ENCODE measurements at regions not wholly inside any gene's neighbourhood (a gene's known extent, or its start where the extent isn't known, plus 50 kb on each side); places are given as distances from the start of the nearest gene placed in this dataset.

GRCh38 chr3:30203301-30203700, 403.1 kb upstream of the TGFBR2 start:
- TF ChIP-seq, protein P1, sequence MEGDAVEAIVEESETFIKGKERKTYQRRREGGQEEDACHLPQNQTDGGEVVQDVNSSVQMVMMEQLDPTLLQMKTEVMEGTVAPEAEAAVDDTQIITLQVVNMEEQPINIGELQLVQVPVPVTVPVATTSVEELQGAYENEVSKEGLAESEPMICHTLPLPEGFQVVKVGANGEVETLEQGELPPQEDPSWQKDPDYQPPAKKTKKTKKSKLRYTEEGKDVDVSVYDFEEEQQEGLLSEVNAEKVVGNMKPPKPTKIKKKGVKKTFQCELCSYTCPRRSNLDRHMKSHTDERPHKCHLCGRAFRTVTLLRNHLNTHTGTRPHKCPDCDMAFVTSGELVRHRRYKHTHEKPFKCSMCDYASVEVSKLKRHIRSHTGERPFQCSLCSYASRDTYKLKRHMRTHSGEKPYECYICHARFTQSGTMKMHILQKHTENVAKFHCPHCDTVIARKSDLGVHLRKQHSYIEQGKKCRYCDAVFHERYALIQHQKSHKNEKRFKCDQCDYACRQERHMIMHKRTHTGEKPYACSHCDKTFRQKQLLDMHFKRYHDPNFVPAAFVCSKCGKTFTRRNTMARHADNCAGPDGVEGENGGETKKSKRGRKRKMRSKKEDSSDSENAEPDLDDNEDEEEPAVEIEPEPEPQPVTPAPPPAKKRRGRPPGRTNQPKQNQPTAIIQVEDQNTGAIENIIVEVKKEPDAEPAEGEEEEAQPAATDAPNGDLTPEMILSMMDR (IDR thresholded peaks at IDR 0.05) = no peak
- Histone ChIP-seq H3K9me3 (no peaks in the 10 kb centered on the region), H3K27ac (no peak overlapping the region), H3K4me3 (no peak overlapping the region), H3K36me3 (no peaks in the 10 kb centered on the region), H3K27me3 (replicated peaks; ENCODE audit: insufficient read depth) (no peaks in the 10 kb centered on the region), H3K4me1 (ENCODE audit: control insufficient read depth in 1 of 2, low read depth in 2 of 2) (peaks cover 0 to 20% of the 10 kb centered on the region in 2 donors)
- ATAC-seq (ENCODE audit: insufficient number of reproducible peaks, low FRiP score, low read depth) = no peak
- no peak for DNase-seq (ENCODE audit: low spot score)

DNA sequence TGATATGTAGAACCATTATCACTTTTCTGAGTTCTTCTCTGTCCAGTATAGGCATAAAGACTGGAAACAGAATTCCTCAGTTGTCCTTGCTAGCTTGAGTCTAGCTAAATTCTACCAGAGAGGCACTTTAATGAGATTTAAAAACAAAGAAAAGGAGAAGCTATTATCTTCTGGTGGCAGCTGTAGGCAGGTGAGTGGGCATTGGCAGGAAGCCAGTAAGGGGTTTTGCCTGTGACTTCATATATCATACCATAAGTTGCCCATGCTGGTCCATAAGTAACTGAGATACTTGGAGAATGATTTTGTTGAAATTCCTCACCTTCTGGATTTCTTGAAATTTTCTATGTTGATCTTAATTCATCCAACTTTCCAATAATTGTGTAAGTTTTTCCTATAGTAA, 402.3 kb upstream of the TGFBR2 start:
- no peak for ATAC-seq (ENCODE audit: insufficient number of reproducible peaks, low FRiP score, low read depth)
- no peaks in the 10 kb centered on the region for H3K9me3 ChIP-seq
- H3K4me3 ChIP-seq = no peak overlapping the region
- H3K27ac ChIP-seq = no peak overlapping the region
- H3K27me3 ChIP-seq (replicated peaks; ENCODE audit: insufficient read depth) = no peaks in the 10 kb centered on the region
- H3K4me1 ChIP-seq (ENCODE audit: control insufficient read depth in 1 of 2, low read depth in 2 of 2) = peaks cover 0 to 14% of the 10 kb centered on the region in 2 donors
- no peak for DNase-seq (ENCODE audit: low spot score)
- TF ChIP-seq, protein P1 (IDR thresholded peaks at IDR 0.05) = no peak
- H3K36me3 ChIP-seq = no peaks in the 10 kb centered on the region

GRCh38 chr3:30206051-30206450, 400.4 kb upstream of the TGFBR2 start:
- no peak overlapping the region for H3K27ac ChIP-seq
- no peak for ATAC-seq (ENCODE audit: insufficient number of reproducible peaks, low FRiP score, low read depth)

GRCh38 chr3:30221619-30222018, 384.8 kb upstream of the TGFBR2 start:
- no peaks in the 10 kb centered on the region for H3K27me3 ChIP-seq (replicated peaks; ENCODE audit: insufficient read depth)
- no peak overlapping the region for H3K4me3 ChIP-seq
- ATAC-seq (ENCODE audit: insufficient number of reproducible peaks, low FRiP score, low read depth) (no peak), DNase-seq (ENCODE audit: low spot score) (no peak)
- peaks cover 2 to 4% of the 10 kb centered on the region in 2 donors for H3K4me1 ChIP-seq (ENCODE audit: control insufficient read depth in 1 of 2, low read depth in 2 of 2)
- no peaks in the 10 kb centered on the region for H3K9me3 ChIP-seq
- H3K36me3 ChIP-seq = no peaks in the 10 kb centered on the region
- TF ChIP-seq, protein P1 (IDR thresholded peaks at IDR 0.05) = no peak
- no peak overlapping the region for H3K27ac ChIP-seq

More at GRCh38 chr3:30206051-30206450, 400.4 kb upstream of the TGFBR2 start:
- H3K9me3 ChIP-seq = no peaks in the 10 kb centered on the region
- no peak overlapping the region for H3K4me3 ChIP-seq
- no peaks in the 10 kb centered on the region for H3K36me3 ChIP-seq
- TF ChIP-seq, protein P1 (IDR thresholded peaks at IDR 0.05) = no peak
- DNase-seq (ENCODE audit: low spot score) = no peak
- peaks cover 0 to 4% of the 10 kb centered on the region in 2 donors for H3K4me1 ChIP-seq (ENCODE audit: control insufficient read depth in 1 of 2, low read depth in 2 of 2)
- H3K27me3 ChIP-seq (replicated peaks; ENCODE audit: insufficient read depth) = no peaks in the 10 kb centered on the region

GRCh38 chr3:30222441-30222840, 384.0 kb upstream of the TGFBR2 start:
- TF ChIP-seq, protein P1 (IDR thresholded peaks at IDR 0.05) = no peak
- Histone ChIP-seq H3K4me1 (ENCODE audit: control insufficient read depth in 1 of 2, low read depth in 2 of 2) (peaks cover 9 to 13% of the 10 kb centered on the region in 2 donors), H3K27ac (no peak overlapping the region), H3K36me3 (no peaks in the 10 kb centered on the region), H3K4me3 (no peak overlapping the region), H3K9me3 (no peaks in the 10 kb centered on the region), H3K27me3 (replicated peaks; ENCODE audit: insufficient read depth) (no peaks in the 10 kb centered on the region)
- DNase-seq (ENCODE audit: low spot score) (no peak), ATAC-seq (ENCODE audit: insufficient number of reproducible peaks, low FRiP score, low read depth) (no peak)

Measured in thoracic aorta (tissue), 2 donors.